K562 (cell line): ENCODE measurements at regions not wholly inside any gene's neighbourhood (a gene's known extent, or its start where the extent isn't known, plus 50 kb on each side); places are given as distances from the start of the nearest gene placed in this dataset.

Experiments
- NCOA1 ChIP-seq: fragments of 450-650 bp; IDR thresholded peaks from 2 replicates; pipeline ENCODE4 v1.6.1; 2016; ENCODE audit warnings: low read depth
- TF ChIP-seq, protein P1 (sequence below): fragments of 450-650 bp; IDR thresholded peaks from 2 replicates; pipeline ENCODE4 v1.6.1; 2016; ENCODE audit warnings: mild to moderate bottlenecking, moderate library complexity

DNA sequence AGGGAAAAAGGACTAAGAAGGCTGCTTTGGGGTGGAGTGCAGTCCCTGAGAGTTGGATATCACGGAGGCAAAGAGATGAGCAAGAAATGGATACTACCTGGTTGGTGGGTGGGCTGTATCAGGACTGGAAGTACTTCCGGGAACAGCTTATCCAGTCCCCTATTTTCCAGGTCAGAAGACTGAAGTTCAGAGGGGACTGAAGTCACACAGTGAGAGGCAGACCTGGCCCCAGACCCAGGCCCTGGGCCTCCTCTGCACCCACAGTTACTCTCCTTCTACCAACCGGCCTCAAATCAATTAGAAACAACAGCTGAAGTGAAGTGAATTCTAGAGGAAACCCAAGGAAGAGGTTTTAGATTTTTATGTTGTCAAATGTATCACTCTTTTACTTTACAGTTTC lies 93.6 kb upstream of the ALDH1B1 start:
- TF ChIP-seq NCOA1 = no peak
- TF ChIP-seq, protein P1, sequence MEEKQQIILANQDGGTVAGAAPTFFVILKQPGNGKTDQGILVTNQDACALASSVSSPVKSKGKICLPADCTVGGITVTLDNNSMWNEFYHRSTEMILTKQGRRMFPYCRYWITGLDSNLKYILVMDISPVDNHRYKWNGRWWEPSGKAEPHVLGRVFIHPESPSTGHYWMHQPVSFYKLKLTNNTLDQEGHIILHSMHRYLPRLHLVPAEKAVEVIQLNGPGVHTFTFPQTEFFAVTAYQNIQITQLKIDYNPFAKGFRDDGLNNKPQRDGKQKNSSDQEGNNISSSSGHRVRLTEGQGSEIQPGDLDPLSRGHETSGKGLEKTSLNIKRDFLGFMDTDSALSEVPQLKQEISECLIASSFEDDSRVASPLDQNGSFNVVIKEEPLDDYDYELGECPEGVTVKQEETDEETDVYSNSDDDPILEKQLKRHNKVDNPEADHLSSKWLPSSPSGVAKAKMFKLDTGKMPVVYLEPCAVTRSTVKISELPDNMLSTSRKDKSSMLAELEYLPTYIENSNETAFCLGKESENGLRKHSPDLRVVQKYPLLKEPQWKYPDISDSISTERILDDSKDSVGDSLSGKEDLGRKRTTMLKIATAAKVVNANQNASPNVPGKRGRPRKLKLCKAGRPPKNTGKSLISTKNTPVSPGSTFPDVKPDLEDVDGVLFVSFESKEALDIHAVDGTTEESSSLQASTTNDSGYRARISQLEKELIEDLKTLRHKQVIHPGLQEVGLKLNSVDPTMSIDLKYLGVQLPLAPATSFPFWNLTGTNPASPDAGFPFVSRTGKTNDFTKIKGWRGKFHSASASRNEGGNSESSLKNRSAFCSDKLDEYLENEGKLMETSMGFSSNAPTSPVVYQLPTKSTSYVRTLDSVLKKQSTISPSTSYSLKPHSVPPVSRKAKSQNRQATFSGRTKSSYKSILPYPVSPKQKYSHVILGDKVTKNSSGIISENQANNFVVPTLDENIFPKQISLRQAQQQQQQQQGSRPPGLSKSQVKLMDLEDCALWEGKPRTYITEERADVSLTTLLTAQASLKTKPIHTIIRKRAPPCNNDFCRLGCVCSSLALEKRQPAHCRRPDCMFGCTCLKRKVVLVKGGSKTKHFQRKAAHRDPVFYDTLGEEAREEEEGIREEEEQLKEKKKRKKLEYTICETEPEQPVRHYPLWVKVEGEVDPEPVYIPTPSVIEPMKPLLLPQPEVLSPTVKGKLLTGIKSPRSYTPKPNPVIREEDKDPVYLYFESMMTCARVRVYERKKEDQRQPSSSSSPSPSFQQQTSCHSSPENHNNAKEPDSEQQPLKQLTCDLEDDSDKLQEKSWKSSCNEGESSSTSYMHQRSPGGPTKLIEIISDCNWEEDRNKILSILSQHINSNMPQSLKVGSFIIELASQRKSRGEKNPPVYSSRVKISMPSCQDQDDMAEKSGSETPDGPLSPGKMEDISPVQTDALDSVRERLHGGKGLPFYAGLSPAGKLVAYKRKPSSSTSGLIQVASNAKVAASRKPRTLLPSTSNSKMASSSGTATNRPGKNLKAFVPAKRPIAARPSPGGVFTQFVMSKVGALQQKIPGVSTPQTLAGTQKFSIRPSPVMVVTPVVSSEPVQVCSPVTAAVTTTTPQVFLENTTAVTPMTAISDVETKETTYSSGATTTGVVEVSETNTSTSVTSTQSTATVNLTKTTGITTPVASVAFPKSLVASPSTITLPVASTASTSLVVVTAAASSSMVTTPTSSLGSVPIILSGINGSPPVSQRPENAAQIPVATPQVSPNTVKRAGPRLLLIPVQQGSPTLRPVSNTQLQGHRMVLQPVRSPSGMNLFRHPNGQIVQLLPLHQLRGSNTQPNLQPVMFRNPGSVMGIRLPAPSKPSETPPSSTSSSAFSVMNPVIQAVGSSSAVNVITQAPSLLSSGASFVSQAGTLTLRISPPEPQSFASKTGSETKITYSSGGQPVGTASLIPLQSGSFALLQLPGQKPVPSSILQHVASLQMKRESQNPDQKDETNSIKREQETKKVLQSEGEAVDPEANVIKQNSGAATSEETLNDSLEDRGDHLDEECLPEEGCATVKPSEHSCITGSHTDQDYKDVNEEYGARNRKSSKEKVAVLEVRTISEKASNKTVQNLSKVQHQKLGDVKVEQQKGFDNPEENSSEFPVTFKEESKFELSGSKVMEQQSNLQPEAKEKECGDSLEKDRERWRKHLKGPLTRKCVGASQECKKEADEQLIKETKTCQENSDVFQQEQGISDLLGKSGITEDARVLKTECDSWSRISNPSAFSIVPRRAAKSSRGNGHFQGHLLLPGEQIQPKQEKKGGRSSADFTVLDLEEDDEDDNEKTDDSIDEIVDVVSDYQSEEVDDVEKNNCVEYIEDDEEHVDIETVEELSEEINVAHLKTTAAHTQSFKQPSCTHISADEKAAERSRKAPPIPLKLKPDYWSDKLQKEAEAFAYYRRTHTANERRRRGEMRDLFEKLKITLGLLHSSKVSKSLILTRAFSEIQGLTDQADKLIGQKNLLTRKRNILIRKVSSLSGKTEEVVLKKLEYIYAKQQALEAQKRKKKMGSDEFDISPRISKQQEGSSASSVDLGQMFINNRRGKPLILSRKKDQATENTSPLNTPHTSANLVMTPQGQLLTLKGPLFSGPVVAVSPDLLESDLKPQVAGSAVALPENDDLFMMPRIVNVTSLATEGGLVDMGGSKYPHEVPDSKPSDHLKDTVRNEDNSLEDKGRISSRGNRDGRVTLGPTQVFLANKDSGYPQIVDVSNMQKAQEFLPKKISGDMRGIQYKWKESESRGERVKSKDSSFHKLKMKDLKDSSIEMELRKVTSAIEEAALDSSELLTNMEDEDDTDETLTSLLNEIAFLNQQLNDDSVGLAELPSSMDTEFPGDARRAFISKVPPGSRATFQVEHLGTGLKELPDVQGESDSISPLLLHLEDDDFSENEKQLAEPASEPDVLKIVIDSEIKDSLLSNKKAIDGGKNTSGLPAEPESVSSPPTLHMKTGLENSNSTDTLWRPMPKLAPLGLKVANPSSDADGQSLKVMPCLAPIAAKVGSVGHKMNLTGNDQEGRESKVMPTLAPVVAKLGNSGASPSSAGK = no peak
